H1 (cell line): ENCODE measurements at regions not wholly inside any gene's neighbourhood (a gene's known extent, or its start where the extent isn't known, plus 50 kb on each side); places are given as distances from the start of the nearest gene placed in this dataset.

ENCODE experiments used
- CTCF ChIA-PET: fragments of 300-600 bp; sonication (Branson Sonifier 250); formaldehyde crosslinking; loops from one replicate; lab custom pipeline; 2021; ENCODE audit not compliant: partially characterized antibody; lab: Charles Lee
- POLR2A ChIA-PET: fragments of 300-600 bp; sonication (Branson Sonifier 250); formaldehyde crosslinking; loops from one replicate; lab custom pipeline; 2021; ENCODE audit warnings: inconsistent platforms; ENCODE audit not compliant: partially characterized antibody; lab: Charles Lee
- DNase-seq, 2 experiments: peaks; one replicate each; pipeline versions ENCODE4 v3.0.0 to v3.0.0-alpha.2; 2010 to 2022; ENCODE audit warnings: low spot score in 2 of 2, low read depth in 1 of 2, mixed read lengths in 1 of 2
- FAIRE-seq: peaks from 2 replicates; lab custom pipeline; 2011; peaks lifted over from hg19 to GRCh38; lab: Jason Lieb, UNC
- H2AFZ ChIP-seq: 2 replicates; pipeline ENCODE4 v1.8.1; 2012; ENCODE audit warnings: low read length, inconsistent platforms
- H2AK5ac ChIP-seq: 2 replicates; pipeline ENCODE4 v1.6.1; 2013; ENCODE audit warnings: low read depth, low read length
- H2BK120ac ChIP-seq: replicated peaks from 2 replicates; pipeline ENCODE3; 2013; ENCODE audit warnings: low read depth, low read length, inconsistent platforms
- H2BK12ac ChIP-seq: 2 replicates; pipeline ENCODE4 v1.6.1; 2013; ENCODE audit warnings: low read depth, low read length
- H2BK15ac ChIP-seq: 2 replicates; pipeline ENCODE4 v1.6.1; 2013; ENCODE audit warnings: low read length
- H2BK20ac ChIP-seq: 2 replicates; pipeline ENCODE4 v1.6.1; 2013; ENCODE audit warnings: low read length
- H2BK5ac ChIP-seq: 2 replicates; pipeline ENCODE4 v1.6.1; 2013; ENCODE audit warnings: low read depth, low read length
- H3K14ac ChIP-seq: 2 replicates; pipeline ENCODE4 v1.6.1; 2013; ENCODE audit warnings: inconsistent platforms; ENCODE audit not compliant: insufficient read length
- H3K18ac ChIP-seq: 2 replicates; pipeline ENCODE4 v1.6.1; 2013; ENCODE audit warnings: low read length; ENCODE audit errors: extremely low read depth
- H3K23ac ChIP-seq: 2 replicates; pipeline ENCODE4 v1.6.1; 2013; ENCODE audit warnings: inconsistent platforms; ENCODE audit not compliant: insufficient read length
- H3K23me2 ChIP-seq: 2 replicates; pipeline ENCODE4 v1.6.1; 2013; ENCODE audit warnings: low read depth, low read length
- H3K27ac ChIP-seq: 2 replicates; pipeline ENCODE4 v1.6.1; 2011; ENCODE audit warnings: low read depth, low read length, inconsistent platforms
- H3K27me3 ChIP-seq, 4 experiments: replicated peaks in 1 of 4; 1 replicate in 1 of 4; 2 replicates in 3 of 4; pipeline versions ENCODE4 v1.6.1 to v1.8.1; 2011 to 2013; ENCODE audit warnings: low read length in 3 of 4, mild to moderate bottlenecking in 3 of 4, inconsistent platforms in 2 of 4, mixed read lengths in 2 of 4, moderate library complexity in 1 of 4; ENCODE audit not compliant: control insufficient read depth in 3 of 4, insufficient read depth in 3 of 4; ENCODE audit errors: extremely low read depth in 1 of 4
- H3K36me3 ChIP-seq, 4 experiments: 2 replicates each; pipeline versions ENCODE4 v1.6.1 to v1.8.1; 2011 to 2013; ENCODE audit warnings: mild to moderate bottlenecking in 4 of 4, low read length in 3 of 4, moderate library complexity in 2 of 4, control low read depth in 1 of 4, inconsistent platforms in 1 of 4; ENCODE audit not compliant: insufficient read depth in 4 of 4, control insufficient read depth in 2 of 4
- H3K4ac ChIP-seq: replicated peaks from 2 replicates; pipeline ENCODE3; 2013; ENCODE audit warnings: low read length, low read depth, mixed read lengths, inconsistent platforms; ENCODE audit not compliant: insufficient read length
- H3K4me1 ChIP-seq, 4 experiments: replicated peaks in 1 of 4; 1 replicate in 1 of 4; 2 replicates in 3 of 4; pipeline versions ENCODE4 v1.6.1 to v1.8.1; 2011 to 2013; ENCODE audit warnings: low read length in 3 of 4, inconsistent platforms in 2 of 4, mixed read lengths in 1 of 4; ENCODE audit not compliant: insufficient read depth in 4 of 4, control insufficient read depth in 3 of 4
- H3K4me2 ChIP-seq, 2 experiments: 2 replicates each; pipeline versions ENCODE4 v1.6.1 to v1.8.1; 2011 to 2013; ENCODE audit warnings: low read depth in 2 of 2, low read length in 2 of 2, control low read depth in 1 of 2, inconsistent platforms in 1 of 2, mild to moderate bottlenecking in 1 of 2; ENCODE audit not compliant: insufficient read depth in 1 of 2
- H3K4me3 ChIP-seq, 4 experiments: fragments of 200-600, 300-600 bp in 1 of 4; sonication (generic), shearing (Covaris generic), sonication (Bioruptor Twin) in 1 of 4; 2 replicates each; pipeline versions ENCODE4 v1.5.1 to v1.8.1; 2011 to 2016; ENCODE audit warnings: low read length in 4 of 4, low read depth in 3 of 4, control low read depth in 2 of 4, inconsistent platforms in 2 of 4, mild to moderate bottlenecking in 2 of 4, mixed read lengths in 1 of 4, moderate library complexity in 1 of 4; ENCODE audit not compliant: insufficient read depth in 2 of 4; ENCODE audit errors: extremely low read depth in 1 of 4
- H3K56ac ChIP-seq: replicated peaks from 2 replicates; pipeline ENCODE3; 2013; ENCODE audit warnings: low read depth, mild to moderate bottlenecking, mixed read lengths, low read length, inconsistent platforms; ENCODE audit not compliant: insufficient read length
- H3K79me1 ChIP-seq: 2 replicates; pipeline ENCODE4 v1.6.1; 2013; ENCODE audit warnings: low read depth, low read length, control low read depth
- H3K79me2 ChIP-seq, 2 experiments: 2 replicates each; pipeline versions ENCODE4 v1.6.1 to v1.8.1; 2012 to 2013; ENCODE audit warnings: low read length in 2 of 2, mild to moderate bottlenecking in 2 of 2, inconsistent platforms in 1 of 2; ENCODE audit not compliant: insufficient read depth in 2 of 2, control insufficient read depth in 1 of 2
- H3K9ac ChIP-seq, 4 experiments: replicated peaks in 1 of 4; 1 replicate in 1 of 4; 2 replicates in 3 of 4; pipeline versions ENCODE4 v1.6.1 to v1.8.1; 2011 to 2013; ENCODE audit warnings: low read depth in 3 of 4, low read length in 3 of 4, control low read depth in 2 of 4, mild to moderate bottlenecking in 2 of 4, moderate library complexity in 2 of 4, inconsistent platforms in 1 of 4; ENCODE audit errors: extremely low read depth in 1 of 4
- H3K9me3 ChIP-seq, 2 experiments: 2 replicates each; pipeline versions ENCODE4 v1.6.1 to v1.8.1; 2012 to 2013; ENCODE audit warnings: mild to moderate bottlenecking in 2 of 2, moderate library complexity in 2 of 2, control low read depth in 1 of 2, inconsistent platforms in 1 of 2, low read depth in 1 of 2, low read length in 1 of 2, mixed read lengths in 1 of 2; ENCODE audit not compliant: insufficient read depth in 2 of 2
- H4K20me1 ChIP-seq, 2 experiments: replicated peaks in 1 of 2; 2 replicates each; pipeline versions ENCODE3 to v1.8.1; 2011 to 2013; ENCODE audit warnings: inconsistent platforms in 2 of 2, low read length in 2 of 2, mild to moderate bottlenecking in 1 of 2; ENCODE audit not compliant: insufficient read depth in 2 of 2, control insufficient read depth in 1 of 2
- H4K5ac ChIP-seq: 2 replicates; pipeline ENCODE4 v1.6.1; 2013; ENCODE audit warnings: low read length, low read depth, mixed read lengths, inconsistent platforms; ENCODE audit not compliant: insufficient read length
- H4K8ac ChIP-seq: 2 replicates; pipeline ENCODE4 v1.8.0; 2013; ENCODE audit warnings: mild to moderate bottlenecking, moderate library complexity, low read length, inconsistent platforms; ENCODE audit not compliant: insufficient read depth; ENCODE audit errors: extremely low read depth
- H4K91ac ChIP-seq: replicated peaks from 2 replicates; pipeline ENCODE3; 2013; ENCODE audit warnings: low read length, mixed read lengths, inconsistent platforms; ENCODE audit not compliant: insufficient read length
- ATF3 ChIP-seq: IDR thresholded peaks from 2 replicates; pipeline ENCODE4 v1.6.1; 2011; ENCODE audit warnings: low read depth, mild to moderate bottlenecking, low read length; ENCODE audit not compliant: insufficient read depth
- BCL11A ChIP-seq, 2 experiments: IDR thresholded peaks; one replicate each; pipeline ENCODE4 v1.6.1; 2011; ENCODE audit warnings: low read depth in 2 of 2, low read length in 2 of 2, mild to moderate bottlenecking in 2 of 2
- BRCA1 ChIP-seq: IDR thresholded peaks from 2 replicates; pipeline ENCODE4 v1.6.1; 2012; ENCODE audit warnings: low read depth, low read length, improper control_type of control experiment
- CHD1 ChIP-seq: IDR thresholded peaks from 2 replicates; pipeline ENCODE4 v1.6.1; 2012; ENCODE audit warnings: low read depth, low read length, improper control_type of control experiment
- CTBP2 ChIP-seq: IDR thresholded peaks from 2 replicates; pipeline ENCODE4 v1.7.0; 2011; ENCODE audit warnings: borderline replicate concordance, mild to moderate bottlenecking, moderate library complexity, mixed read lengths, low read length; ENCODE audit not compliant: insufficient read depth, insufficient read length
- GTF2F1 ChIP-seq: IDR thresholded peaks from 2 replicates; pipeline ENCODE4 v1.6.1; 2012; ENCODE audit warnings: low read depth, low read length, improper control_type of control experiment, borderline replicate concordance
- WGBS, 2 experiments: shearing (Covaris generic) in 1 of 2; methylation state at CpG; one replicate each; pipeline versions ENCODE4 v1.1.6 to v1.1.7; 2013 to 2015; ENCODE audit warnings: low lambda C conversion rate in 2 of 2, mixed read lengths in 2 of 2, inconsistent platforms in 1 of 2, low coverage in 1 of 2, missing lambda C conversion rate in 1 of 2; ENCODE audit not compliant: insufficient replicate concordance in 2 of 2, insufficient coverage in 1 of 2, insufficient read length in 1 of 2; ENCODE audit errors: extremely low coverage in 1 of 2, missing lambda C conversion rate in 1 of 2; 5-methylcytosine and 5-hydroxymethylcytosine counted together

- no peak for DNase-seq
- H2BK12ac ChIP-seq, result no peak overlapping the region
- no peak overlapping the region for H4K91ac ChIP-seq
- no peak overlapping the region for H3K9ac ChIP-seq
- no peak overlapping the region for H3K4me3 ChIP-seq
- no peak overlapping the region for H2BK120ac ChIP-seq
- no peak overlapping the region for H2BK20ac ChIP-seq
- ChIA-PET POLR2A (no interaction called here), CTCF (no interaction called here)
- WGBS, 2 experiments, result 92% methylated on average over 2 of the region's 2 CpGs; no CpG with 5 or more reads in 1 of the 2 experiments
- H3K23ac ChIP-seq, result no peak overlapping the region
- no peak overlapping the region for H2AK5ac ChIP-seq
- H3K27me3 ChIP-seq, result no peaks in the 10 kb centered on the region
- H4K8ac ChIP-seq, result no peak overlapping the region
- no peak for FAIRE-seq
- H2BK5ac ChIP-seq, result no peak overlapping the region
- no peak overlapping the region for H3K27ac ChIP-seq
- H4K20me1 ChIP-seq, result no peaks in the 10 kb centered on the region
- no peaks in the 10 kb centered on the region for H3K79me1 ChIP-seq
- H3K4me1 ChIP-seq, result no peaks in the 10 kb centered on the region
- no peak overlapping the region for H2BK15ac ChIP-seq
- no peak overlapping the region for H2AFZ ChIP-seq
- H3K79me2 ChIP-seq, result no peaks in the 10 kb centered on the region
- H3K4me2 ChIP-seq, result no peak overlapping the region
- H3K14ac ChIP-seq, result no peak overlapping the region
- no peak overlapping the region for H3K56ac ChIP-seq
- no peaks in the 10 kb centered on the region for H3K23me2 ChIP-seq
- H3K4ac ChIP-seq, result no peak overlapping the region
- H3K36me3 ChIP-seq, result no peaks in the 10 kb centered on the region
- H4K5ac ChIP-seq, result no peak overlapping the region
- H3K9me3 ChIP-seq, result no peaks in the 10 kb centered on the region
- no peak overlapping the region for H3K18ac ChIP-seq
- no peak for TF ChIP-seq BRCA1
- TF ChIP-seq BCL11A (IDR thresholded peaks at IDR 0.05; ENCODE audit: low read depth in 2 of 2, low read length in 2 of 2), result no peak
- no peak for TF ChIP-seq CHD1
- TF ChIP-seq ATF3, result no peak
- TF ChIP-seq GTF2F1, result no peak
- TF ChIP-seq CTBP2, result no peak
These were observed 1511.1 kb downstream of the EFNA5 start for GRCh38 chr5:106159616-106160015.
